Activated CD4-positive, alpha-beta T cell treated with anti-CD3 and anti-CD28 coated beads, Interleukin-2, amount 10 ng/mL, durations not matched to agents 7 days and 5 days (primary cell): ENCODE measurements at regions not wholly inside any gene's neighbourhood (a gene's known extent, or its start where the extent isn't known, plus 50 kb on each side); places are given as distances from the start of the nearest gene placed in this dataset.

Experiments used
- CTCF ChIA-PET: fragments of 350-600 bp; sonication (Branson Sonifier 250); formaldehyde crosslinking; loops from one replicate; lab custom pipeline; 2021; ENCODE audit warnings: antibody characterized with exemption; lab: Charles Lee
- POLR2A ChIA-PET: fragments of 350-600 bp; sonication (Branson Sonifier 250); formaldehyde crosslinking; loops from one replicate; lab custom pipeline; 2021; ENCODE audit warnings: antibody characterized with exemption; lab: Charles Lee
- DNase-seq: peaks from one replicate; pipeline ENCODE4 v3.0.0-alpha.2; 2020
- H3K27ac Mint-ChIP-seq: one replicate; pipeline ENCODE4 v1.8.0; 2021; ENCODE audit warnings: mild to moderate bottlenecking, moderate library complexity, mixed read lengths
- H3K27me3 Mint-ChIP-seq: one replicate; pipeline ENCODE4 v1.8.0; 2021; ENCODE audit warnings: mixed read lengths
- H3K36me3 Mint-ChIP-seq: one replicate; pipeline ENCODE4 v1.8.0; 2021; ENCODE audit warnings: low read depth, mixed read lengths
- H3K4me1 Mint-ChIP-seq: one replicate; pipeline ENCODE4 v1.8.0; 2021; ENCODE audit warnings: mixed read lengths
- H3K4me3 Mint-ChIP-seq: one replicate; pipeline ENCODE4 v1.8.0; 2021; ENCODE audit warnings: mild to moderate bottlenecking, moderate library complexity, mixed read lengths
- H3K9me3 Mint-ChIP-seq: one replicate; pipeline ENCODE4 v1.8.0; 2021; ENCODE audit warnings: mixed read lengths

- POLR2A ChIA-PET, result no interaction called here
Observed at GRCh38 chr2:195606179-195606578, 50.8 kb upstream of the SLC39A10 start.

DNA sequence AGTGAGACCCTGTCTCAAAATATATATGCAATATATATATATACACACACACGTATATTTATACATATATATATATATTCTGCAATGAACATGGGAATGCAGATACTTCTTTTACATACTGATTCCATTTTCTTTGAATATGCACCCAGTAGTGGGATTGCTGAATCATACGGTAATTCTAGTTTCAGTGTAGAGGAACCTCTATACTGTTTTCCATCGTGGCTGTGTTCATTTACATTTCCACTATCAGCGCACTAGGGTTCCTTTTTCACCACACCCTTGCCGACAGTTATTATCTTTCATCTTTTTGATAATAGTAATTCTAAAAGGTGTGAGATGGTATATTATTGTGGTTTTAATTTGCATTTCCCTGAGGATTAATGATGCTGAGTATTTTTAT lies 52.3 kb upstream of the SLC39A10 start:
- H3K36me3 Mint-ChIP-seq, result peaks cover 11% of the 10 kb centered on the region
- no peaks in the 10 kb centered on the region for H3K27me3 Mint-ChIP-seq
- H3K4me3 Mint-ChIP-seq, result no peak overlapping the region
- H3K9me3 Mint-ChIP-seq, result peaks cover 15% of the 10 kb centered on the region
- CTCF ChIA-PET, result no interaction called here
- no peak for DNase-seq
- H3K27ac Mint-ChIP-seq, result no peak overlapping the region
- POLR2A ChIA-PET, result no interaction called here
- peaks cover 7% of the 10 kb centered on the region for H3K4me1 Mint-ChIP-seq

More at GRCh38 chr2:195606179-195606578, 50.8 kb upstream of the SLC39A10 start:
- no peaks in the 10 kb centered on the region for H3K27me3 Mint-ChIP-seq
- H3K4me3 Mint-ChIP-seq, result no peak overlapping the region
- peaks cover 7% of the 10 kb centered on the region for H3K4me1 Mint-ChIP-seq
- no peak overlapping the region for H3K27ac Mint-ChIP-seq
- CTCF ChIA-PET, result no interaction called here
- H3K36me3 Mint-ChIP-seq, result peaks cover 8% of the 10 kb centered on the region
- H3K9me3 Mint-ChIP-seq, result peaks cover 17% of the 10 kb centered on the region
- no peak for DNase-seq

- Mint-ChIP-seq H3K4me3 (no peak overlapping the region), H3K27ac (no peak overlapping the region), H3K36me3 (peaks cover 11% of the 10 kb centered on the region), H3K9me3 (peaks cover 15% of the 10 kb centered on the region), H3K4me1 (peaks cover 4% of the 10 kb centered on the region), H3K27me3 (no peaks in the 10 kb centered on the region)
- ChIA-PET CTCF (no interaction called here), POLR2A (no interaction called here)
- DNase-seq, result no peak
Observed at GRCh38 chr2:195603998-195604397, 53.0 kb upstream of the SLC39A10 start.

DNA sequence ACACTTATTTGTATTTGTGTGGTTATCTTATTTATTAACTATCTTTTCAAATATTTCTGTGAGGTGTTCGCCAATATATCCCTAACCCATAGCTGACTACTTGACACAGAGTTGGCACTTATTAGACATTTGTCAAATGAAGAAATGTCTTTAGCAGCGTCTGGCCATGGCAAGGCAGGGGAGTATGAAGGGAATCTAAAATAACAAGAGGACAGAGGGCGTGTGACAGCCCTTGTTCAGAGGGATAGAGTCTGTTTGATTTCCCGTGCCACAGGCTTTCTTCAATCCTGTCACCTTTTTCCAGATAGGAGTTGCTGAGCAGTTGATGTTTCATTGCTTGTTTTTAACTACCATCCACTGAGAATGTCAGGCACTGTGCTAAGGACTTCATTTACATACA lies 53.6 kb upstream of the SLC39A10 start:
- H3K27ac Mint-ChIP-seq, result no peak overlapping the region
- no peaks in the 10 kb centered on the region for H3K27me3 Mint-ChIP-seq
- peaks cover 19% of the 10 kb centered on the region for H3K9me3 Mint-ChIP-seq
- no peak for DNase-seq
- ChIA-PET CTCF (interaction anchor here (1.2 kb wide), 1 partner anchor 11 kb away, joined by 3 read pairs; no protein-coding TSS in a partner anchor), POLR2A (no interaction called here)
- H3K4me1 Mint-ChIP-seq, result peaks cover 1% of the 10 kb centered on the region
- peaks cover 14% of the 10 kb centered on the region for H3K36me3 Mint-ChIP-seq
- no peak overlapping the region for H3K4me3 Mint-ChIP-seq

- CTCF ChIA-PET, result interaction anchor here (1.2 to 1.8 kb wide), 2 partner anchors 11 to 16 kb away, joined by 3 to 6 read pairs; no protein-coding TSS in a partner anchor
- POLR2A ChIA-PET, result no interaction called here
- DNase-seq, result no peak
- Mint-ChIP-seq H3K4me1 (peaks cover 1% of the 10 kb centered on the region), H3K27ac (no peak overlapping the region), H3K9me3 (peaks cover 20% of the 10 kb centered on the region), H3K4me3 (no peak overlapping the region), H3K36me3 (peaks cover 14% of the 10 kb centered on the region), H3K27me3 (no peaks in the 10 kb centered on the region)
Observed at GRCh38 chr2:195602687-195603086, 54.3 kb upstream of the SLC39A10 start.

- CTCF ChIA-PET, result interaction anchor here (1.7 to 1.8 kb wide), 2 partner anchors 11 to 15 kb away, joined by 5 to 6 read pairs; no protein-coding TSS in a partner anchor
Observed at GRCh38 chr2:195601361-195601760, 55.7 kb upstream of the SLC39A10 start.

DNA sequence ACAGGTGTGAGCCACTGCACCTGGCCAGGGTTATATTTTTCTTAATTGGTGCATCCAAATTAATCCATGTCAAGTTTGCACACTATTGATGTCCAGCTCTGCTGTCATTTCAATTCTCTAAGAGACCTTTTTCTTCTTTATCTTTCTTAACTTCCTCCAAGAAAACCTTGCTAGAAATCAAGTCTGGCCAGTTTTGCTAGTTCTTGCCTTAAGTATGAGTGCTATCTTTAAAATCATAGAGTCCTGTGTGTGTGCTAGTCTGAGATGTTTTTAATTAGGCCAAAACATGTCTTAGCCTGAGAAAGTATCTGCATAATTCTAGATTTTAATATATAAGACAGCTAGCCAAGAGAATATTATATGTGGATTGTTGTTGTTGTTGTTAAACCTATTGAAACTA lies 56.2 kb upstream of the SLC39A10 start:
- CTCF ChIA-PET, result interaction anchor here (1.7 kb wide), 1 partner anchor 12 kb away, joined by 5 read pairs; no protein-coding TSS in a partner anchor
- Mint-ChIP-seq H3K4me3 (no peak overlapping the region), H3K9me3 (peaks cover 22% of the 10 kb centered on the region), H3K36me3 (peaks cover 10% of the 10 kb centered on the region), H3K27me3 (no peaks in the 10 kb centered on the region), H3K4me1 (peaks cover 1% of the 10 kb centered on the region), H3K27ac (no peak overlapping the region)
- POLR2A ChIA-PET, result no interaction called here
- DNase-seq, result no peak

More at GRCh38 chr2:195601361-195601760, 55.7 kb upstream of the SLC39A10 start:
- Mint-ChIP-seq H3K9me3 (peaks cover 22% of the 10 kb centered on the region), H3K36me3 (peaks cover 13% of the 10 kb centered on the region), H3K4me1 (peaks cover 1% of the 10 kb centered on the region), H3K27ac (no peak overlapping the region), H3K4me3 (no peak overlapping the region), H3K27me3 (no peaks in the 10 kb centered on the region)
- no peak for DNase-seq
- POLR2A ChIA-PET, result no interaction called here

DNA sequence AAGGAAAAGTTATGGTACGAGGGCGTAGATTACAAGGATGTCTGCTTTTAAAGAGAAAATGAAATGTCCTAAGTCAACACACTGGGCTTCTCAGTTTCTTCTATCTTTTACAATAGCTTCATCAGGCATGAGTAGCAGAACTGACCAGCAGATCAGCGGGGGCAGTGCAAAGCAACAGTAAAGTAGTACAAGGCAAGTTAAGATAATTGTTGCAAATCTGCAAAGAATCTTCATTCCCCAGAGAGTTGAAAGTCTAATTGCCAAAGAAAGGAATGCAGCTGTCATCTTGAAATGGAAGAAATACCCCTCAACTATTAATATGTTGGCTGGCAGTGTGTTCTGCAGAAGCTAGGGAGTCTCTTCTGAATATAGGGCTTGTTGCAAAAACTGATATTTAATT lies 60.2 kb upstream of the SLC39A10 start:
- no peaks in the 10 kb centered on the region for H3K27me3 Mint-ChIP-seq
- no peak overlapping the region for H3K4me3 Mint-ChIP-seq
- CTCF ChIA-PET, result no interaction called here
- H3K27ac Mint-ChIP-seq, result no peak overlapping the region
- peaks cover 25% of the 10 kb centered on the region for H3K9me3 Mint-ChIP-seq
- no peak for DNase-seq
- H3K36me3 Mint-ChIP-seq, result peaks cover 20% of the 10 kb centered on the region
- POLR2A ChIA-PET, result no interaction called here
- H3K4me1 Mint-ChIP-seq, result peaks cover 16% of the 10 kb centered on the region

DNA sequence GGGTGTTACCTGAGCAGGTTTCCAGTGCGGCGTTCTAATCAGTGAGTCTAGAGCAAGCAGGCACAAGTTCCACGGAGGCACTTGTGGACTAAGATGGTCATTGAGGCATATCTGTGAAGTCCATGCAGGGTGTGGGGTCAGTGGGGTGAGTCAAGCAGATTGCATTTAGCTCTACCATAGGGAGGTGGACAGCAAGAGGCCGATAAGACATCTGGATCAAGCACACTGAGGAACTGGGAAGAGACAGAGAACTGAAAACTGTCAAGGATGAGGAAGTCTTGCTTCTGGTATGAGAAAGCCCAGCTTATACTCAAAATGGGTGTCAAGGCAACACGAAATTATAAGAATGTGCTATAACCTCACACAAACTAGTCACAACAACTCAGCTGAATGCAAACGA lies 61.2 kb upstream of the SLC39A10 start:
- no peaks in the 10 kb centered on the region for H3K27me3 Mint-ChIP-seq
- no peak for DNase-seq
- H3K36me3 Mint-ChIP-seq, result peaks cover 20% of the 10 kb centered on the region
- H3K4me3 Mint-ChIP-seq, result no peak overlapping the region
- ChIA-PET CTCF (no interaction called here), POLR2A (no interaction called here)
- H3K4me1 Mint-ChIP-seq, result peaks cover 19% of the 10 kb centered on the region
- no peak overlapping the region for H3K27ac Mint-ChIP-seq
- peaks cover 25% of the 10 kb centered on the region for H3K9me3 Mint-ChIP-seq

DNA sequence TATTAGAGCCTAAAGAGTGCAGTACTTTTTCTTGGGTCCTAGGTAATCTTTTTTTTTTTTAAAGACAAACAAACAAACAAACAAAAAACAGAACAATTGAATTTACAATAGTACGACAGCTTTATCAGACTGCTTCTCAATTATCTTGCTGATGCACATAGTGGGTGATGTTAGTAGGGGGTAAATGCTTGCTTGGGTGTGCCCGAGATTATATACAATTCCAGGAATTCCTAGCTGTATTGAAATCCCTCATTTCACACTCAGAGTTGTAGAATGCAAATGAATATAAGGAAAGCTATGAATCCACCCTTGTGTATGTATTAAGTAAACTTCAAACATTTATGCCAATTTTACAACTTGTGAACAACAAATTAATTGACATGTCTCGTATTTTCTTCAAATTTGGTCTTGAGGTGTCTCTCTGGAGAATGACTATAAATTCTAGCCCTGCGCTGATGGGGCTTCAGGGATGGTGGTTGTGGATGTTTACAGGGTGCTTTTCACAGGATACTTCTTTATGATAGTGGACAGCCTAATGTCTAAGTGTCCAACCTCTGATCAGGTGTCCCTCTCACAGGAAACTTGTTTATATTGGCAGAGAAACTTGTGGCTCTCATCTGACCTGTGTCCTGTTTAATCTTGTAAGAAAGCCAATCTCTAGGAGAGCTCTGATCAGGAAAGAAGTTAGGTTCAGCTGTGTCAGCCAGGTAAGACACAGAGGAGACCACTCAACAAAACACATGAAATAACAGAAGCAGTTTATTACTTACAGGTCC lies 61.9 kb upstream of the SLC39A10 start:
- peaks cover 20% of the 10 kb centered on the region for H3K4me1 Mint-ChIP-seq
- peaks cover 25% of the 10 kb centered on the region for H3K9me3 Mint-ChIP-seq
- no peak for DNase-seq
- peaks cover 20% of the 10 kb centered on the region for H3K36me3 Mint-ChIP-seq
- ChIA-PET CTCF (interaction anchor here (0.7 kb wide), 1 partner anchor 86 kb away, joined by 3 read pairs; no protein-coding TSS in a partner anchor), POLR2A (no interaction called here)
- H3K27ac Mint-ChIP-seq, result peak overlapping the region; percentile 6
- no peaks in the 10 kb centered on the region for H3K27me3 Mint-ChIP-seq
- H3K4me3 Mint-ChIP-seq, result no peak overlapping the region

DNA sequence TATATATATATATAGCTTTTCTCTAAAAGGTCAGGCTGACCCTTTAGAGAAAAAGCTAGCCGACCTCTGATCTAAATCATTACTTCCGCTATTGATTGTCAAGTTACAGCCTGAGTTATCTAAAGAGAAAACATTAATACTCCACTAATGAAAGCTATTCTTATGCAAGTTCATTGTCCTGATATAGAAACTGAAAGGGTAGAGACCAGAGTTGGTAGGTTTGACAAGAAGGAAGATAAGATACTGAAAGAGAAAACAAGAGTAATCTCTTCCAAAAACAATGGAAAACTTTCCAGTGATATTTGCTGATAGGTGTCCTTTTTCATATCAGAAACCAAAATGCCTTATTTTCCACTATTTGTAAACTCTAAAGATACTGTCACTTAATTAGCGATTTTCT lies 62.8 kb upstream of the SLC39A10 start:
- CTCF ChIA-PET, result interaction anchor here (0.7 to 1.8 kb wide), 2 partner anchors 33 to 85 kb away, joined by 3 to 5 read pairs; no protein-coding TSS in a partner anchor
- Mint-ChIP-seq H3K4me1 (peaks cover 20% of the 10 kb centered on the region), H3K9me3 (peaks cover 25% of the 10 kb centered on the region), H3K4me3 (no peak overlapping the region), H3K36me3 (peaks cover 19% of the 10 kb centered on the region), H3K27ac (peak overlapping the region; percentile 6), H3K27me3 (no peaks in the 10 kb centered on the region)
- POLR2A ChIA-PET, result no interaction called here
- no peak for DNase-seq

DNA sequence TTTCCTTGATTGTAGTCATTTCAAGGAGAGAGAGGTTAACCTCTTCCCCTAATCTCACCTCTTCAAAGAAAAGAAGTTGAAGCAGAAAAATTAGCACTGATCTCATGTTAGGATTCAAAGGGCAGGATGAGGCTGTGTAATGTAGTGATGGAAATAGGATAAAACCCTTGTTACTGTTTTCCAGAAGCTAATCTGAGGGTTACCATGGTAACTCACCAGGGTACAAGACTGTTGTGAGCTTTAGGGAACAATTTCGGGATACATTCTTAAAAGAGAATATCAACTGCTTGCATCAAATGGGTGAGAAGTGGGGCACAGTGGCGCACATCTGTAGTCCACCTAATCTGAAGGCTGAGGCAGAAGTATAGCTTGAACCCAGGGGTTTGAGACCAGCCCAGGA lies 64.9 kb upstream of the SLC39A10 start:
- no peak overlapping the region for H3K27ac Mint-ChIP-seq
- no peak for DNase-seq
- H3K27me3 Mint-ChIP-seq, result no peaks in the 10 kb centered on the region
- H3K36me3 Mint-ChIP-seq, result peaks cover 16% of the 10 kb centered on the region
- H3K9me3 Mint-ChIP-seq, result peaks cover 20% of the 10 kb centered on the region
- ChIA-PET CTCF (interaction anchor here (0.8 to 1.1 kb wide), 2 partner anchors 13 to 476 kb away, joined by 3 read pairs; partner anchors contain the start of gene DNAH7), POLR2A (interaction anchor here (0.7 kb wide), 1 partner anchor 20 kb away, joined by 5 read pairs; no protein-coding TSS in a partner anchor)
- H3K4me3 Mint-ChIP-seq, result no peak overlapping the region
- peaks cover 20% of the 10 kb centered on the region for H3K4me1 Mint-ChIP-seq

DNA sequence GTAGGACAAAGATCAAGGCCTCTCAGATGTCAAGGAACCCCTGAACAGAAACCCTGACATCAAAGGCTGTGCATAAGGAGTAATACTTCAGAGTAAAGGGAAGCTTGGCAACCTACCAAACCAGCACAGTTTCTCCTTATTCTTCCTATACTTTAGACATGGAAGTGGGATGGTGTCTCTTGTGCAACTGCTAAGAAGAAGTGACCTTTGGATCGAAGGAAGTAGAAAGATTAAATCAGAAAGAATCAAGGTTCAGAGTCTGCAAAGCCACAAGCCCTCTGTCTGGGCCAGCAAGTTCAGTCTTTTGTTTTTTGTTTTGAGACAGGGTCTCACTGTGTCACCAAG lies 66.2 kb upstream of the SLC39A10 start:
- Mint-ChIP-seq H3K4me1 (peaks cover 20% of the 10 kb centered on the region), H3K27ac (no peak overlapping the region), H3K36me3 (peaks cover 12% of the 10 kb centered on the region), H3K9me3 (peaks cover 14% of the 10 kb centered on the region), H3K4me3 (no peak overlapping the region), H3K27me3 (no peaks in the 10 kb centered on the region)
- no peak for DNase-seq
- POLR2A ChIA-PET, result no interaction called here
- CTCF ChIA-PET, result interaction anchor here (0.5 kb wide), 1 partner anchor 38 kb away, joined by 4 read pairs; no protein-coding TSS in a partner anchor
